ENCODE measurements at regions not wholly inside any gene's neighbourhood (a gene's known extent, or its start where the extent isn't known, plus 50 kb on each side); places are given as distances from the start of the nearest gene placed in this dataset.

GRCh38 chr3:153431076-153431475 is 269.1 kb downstream of the RAP2B start:
- no peak for DNase-seq
- intact Hi-C loops (cut with micrococcal nuclease), result no loop called here
- Mint-ChIP-seq H3K27ac (no peak overlapping the region), H3K4me1 (ENCODE audit: low read depth) (no peaks in the 10 kb centered on the region), H3K4me3 (no peak overlapping the region), H3K27me3 (ENCODE audit: low read depth) (peaks cover 2% of the 10 kb centered on the region), H3K9me3 (peaks cover 2% of the 10 kb centered on the region), H3K36me3 (ENCODE audit: low read depth) (no peaks in the 10 kb centered on the region)
- CTCF ChIA-PET, result interaction anchor here (0.7 kb wide), 1 partner anchor 102 kb away, joined by 3 read pairs; no protein-coding TSS in a partner anchor

- Mint-ChIP-seq H3K4me1 (ENCODE audit: low read depth) (peaks cover 20% of the 10 kb centered on the region), H3K9me3 (no peaks in the 10 kb centered on the region), H3K36me3 (ENCODE audit: low read depth) (no peaks in the 10 kb centered on the region), H3K27ac (no peak overlapping the region), H3K4me3 (no peak overlapping the region), H3K27me3 (ENCODE audit: low read depth) (no peaks in the 10 kb centered on the region)
- CTCF ChIA-PET, result interaction anchor here (1.4 kb wide), 1 partner anchor 143 kb away, joined by 4 read pairs; no protein-coding TSS in a partner anchor
- DNase-seq, result no peak
- intact Hi-C loops (cut with micrococcal nuclease), result no loop called here
Measured at GRCh38 chr3:153437666-153438065, 275.6 kb downstream of the RAP2B start.

GRCh38 chr3:153438271-153438670 is 276.2 kb downstream of the RAP2B start:
- H3K27me3 Mint-ChIP-seq (ENCODE audit: low read depth), result no peaks in the 10 kb centered on the region
- no peak overlapping the region for H3K4me3 Mint-ChIP-seq
- no peak overlapping the region for H3K27ac Mint-ChIP-seq
- no peaks in the 10 kb centered on the region for H3K9me3 Mint-ChIP-seq
- intact Hi-C loops (cut with micrococcal nuclease), result no loop called here
- H3K36me3 Mint-ChIP-seq (ENCODE audit: low read depth), result no peaks in the 10 kb centered on the region
- peaks cover 24% of the 10 kb centered on the region for H3K4me1 Mint-ChIP-seq (ENCODE audit: low read depth)
- CTCF ChIA-PET, result no interaction called here
- DNase-seq, result no peak

GRCh38 chr3:153439780-153440179 is 277.8 kb downstream of the RAP2B start:
- Mint-ChIP-seq H3K27me3 (ENCODE audit: low read depth) (no peaks in the 10 kb centered on the region), H3K27ac (no peak overlapping the region), H3K36me3 (ENCODE audit: low read depth) (no peaks in the 10 kb centered on the region), H3K4me3 (no peak overlapping the region), H3K9me3 (no peaks in the 10 kb centered on the region), H3K4me1 (ENCODE audit: low read depth) (peaks cover 28% of the 10 kb centered on the region)
- DNase-seq, result no peak
- intact Hi-C loops (cut with micrococcal nuclease), result loop anchor here (5.0 kb wide), 3 partner anchors 147 to 277 kb away; partner anchors contain the start of gene RAP2B
- CTCF ChIA-PET, result interaction anchor here (0.6 kb wide), 2 partner anchors 13 to 374 kb away, joined by 3 to 6 read pairs; no protein-coding TSS in a partner anchor

- CTCF ChIA-PET, result interaction anchor here (0.6 kb wide), 2 partner anchors 13 to 17 kb away, joined by 3 read pairs; no protein-coding TSS in a partner anchor
- H3K9me3 Mint-ChIP-seq, result no peaks in the 10 kb centered on the region
- DNase-seq, result no peak
- intact Hi-C loops (cut with micrococcal nuclease), result loop anchor here (5.0 kb wide), 3 partner anchors 148 to 278 kb away; partner anchors contain the start of gene RAP2B
- H3K4me3 Mint-ChIP-seq, result no peak overlapping the region
- no peaks in the 10 kb centered on the region for H3K36me3 Mint-ChIP-seq (ENCODE audit: low read depth)
- H3K27me3 Mint-ChIP-seq (ENCODE audit: low read depth), result no peaks in the 10 kb centered on the region
- peaks cover 28% of the 10 kb centered on the region for H3K4me1 Mint-ChIP-seq (ENCODE audit: low read depth)
- H3K27ac Mint-ChIP-seq, result no peak overlapping the region
Measured at GRCh38 chr3:153440311-153440710, 278.3 kb downstream of the RAP2B start.

GRCh38 chr3:153442386-153442785 is 280.4 kb downstream of the RAP2B start:
- no peak for DNase-seq
- Mint-ChIP-seq H3K27me3 (ENCODE audit: low read depth) (no peaks in the 10 kb centered on the region), H3K27ac (no peak overlapping the region), H3K9me3 (no peaks in the 10 kb centered on the region), H3K4me1 (ENCODE audit: low read depth) (peaks cover 26% of the 10 kb centered on the region), H3K36me3 (ENCODE audit: low read depth) (peaks cover 1% of the 10 kb centered on the region), H3K4me3 (no peak overlapping the region)
- CTCF ChIA-PET, result interaction anchor here (0.6 kb wide), 1 partner anchor 182 kb away, joined by 3 read pairs; no protein-coding TSS in a partner anchor
- intact Hi-C loops (cut with micrococcal nuclease), result loop anchor here (2.0 to 5.0 kb wide), 4 partner anchors 150 to 400 kb away; partner anchors contain the start of gene RAP2B

GRCh38 chr3:153442799-153443487 is 280.9 kb downstream of the RAP2B start:
- intact Hi-C loops (cut with micrococcal nuclease), result loop anchor here (2.0 to 5.0 kb wide), 4 partner anchors 151 to 400 kb away; partner anchors contain the start of gene RAP2B
- Mint-ChIP-seq H3K27ac (no peak overlapping the region), H3K36me3 (ENCODE audit: low read depth) (peaks cover 1% of the 10 kb centered on the region), H3K4me1 (ENCODE audit: low read depth) (peaks cover 23% of the 10 kb centered on the region), H3K9me3 (no peaks in the 10 kb centered on the region), H3K27me3 (ENCODE audit: low read depth) (no peaks in the 10 kb centered on the region), H3K4me3 (no peak overlapping the region)
- DNase-seq, result no peak
- CTCF ChIA-PET, result interaction anchor here (0.6 kb wide), 1 partner anchor 182 kb away, joined by 3 read pairs; no protein-coding TSS in a partner anchor

- Mint-ChIP-seq H3K27ac (no peak overlapping the region), H3K9me3 (no peaks in the 10 kb centered on the region), H3K27me3 (ENCODE audit: low read depth) (no peaks in the 10 kb centered on the region), H3K4me3 (no peak overlapping the region), H3K4me1 (ENCODE audit: low read depth) (peaks cover 16% of the 10 kb centered on the region), H3K36me3 (ENCODE audit: low read depth) (peaks cover 1% of the 10 kb centered on the region)
- CTCF ChIA-PET, result interaction anchor here (0.6 to 1.4 kb wide), 3 partner anchors 12 to 321 kb away, joined by 4 to 5 read pairs (median 4); no protein-coding TSS in a partner anchor
- DNase-seq, result no peak
- intact Hi-C loops (cut with micrococcal nuclease), result loop anchor here (1.0 to 5.0 kb wide), 5 partner anchors 152 to 401 kb away; partner anchors contain the start of gene RAP2B
Measured at GRCh38 chr3:153443961-153444360, 281.9 kb downstream of the RAP2B start.

GRCh38 chr3:153445817-153446216 is 283.8 kb downstream of the RAP2B start:
- intact Hi-C loops (cut with micrococcal nuclease), result no loop called here
- DNase-seq, result no peak
- peaks cover 16% of the 10 kb centered on the region for H3K4me1 Mint-ChIP-seq (ENCODE audit: low read depth)
- no peaks in the 10 kb centered on the region for H3K9me3 Mint-ChIP-seq
- CTCF ChIA-PET, result interaction anchor here (0.6 kb wide), 1 partner anchor 89 kb away, joined by 4 read pairs; no protein-coding TSS in a partner anchor
- H3K36me3 Mint-ChIP-seq (ENCODE audit: low read depth), result peaks cover 1% of the 10 kb centered on the region
- H3K4me3 Mint-ChIP-seq, result no peak overlapping the region
- H3K27ac Mint-ChIP-seq, result no peak overlapping the region
- H3K27me3 Mint-ChIP-seq (ENCODE audit: low read depth), result no peaks in the 10 kb centered on the region

GRCh38 chr3:153448151-153448829 is 286.3 kb downstream of the RAP2B start:
- H3K4me1 Mint-ChIP-seq (ENCODE audit: low read depth), result peaks cover 15% of the 10 kb centered on the region
- no peak for DNase-seq
- no peak overlapping the region for H3K4me3 Mint-ChIP-seq
- H3K36me3 Mint-ChIP-seq (ENCODE audit: low read depth), result peaks cover 1% of the 10 kb centered on the region
- no peaks in the 10 kb centered on the region for H3K9me3 Mint-ChIP-seq
- intact Hi-C loops (cut with micrococcal nuclease), result no loop called here
- no peak overlapping the region for H3K27ac Mint-ChIP-seq
- CTCF ChIA-PET, result no interaction called here
- no peaks in the 10 kb centered on the region for H3K27me3 Mint-ChIP-seq (ENCODE audit: low read depth)

GRCh38 chr3:153456833-153457545 is 295.0 kb downstream of the RAP2B start:
- no peaks in the 10 kb centered on the region for H3K27me3 Mint-ChIP-seq (ENCODE audit: low read depth)
- H3K27ac Mint-ChIP-seq, result no peak overlapping the region
- H3K36me3 Mint-ChIP-seq (ENCODE audit: low read depth), result no peaks in the 10 kb centered on the region
- H3K4me1 Mint-ChIP-seq (ENCODE audit: low read depth), result peaks cover 10% of the 10 kb centered on the region
- no peaks in the 10 kb centered on the region for H3K9me3 Mint-ChIP-seq
- DNase-seq, result no peak
- no peak overlapping the region for H3K4me3 Mint-ChIP-seq
- intact Hi-C loops (cut with micrococcal nuclease), result no loop called here
- CTCF ChIA-PET, result interaction anchor here (0.7 kb wide), 1 partner anchor 16 kb away, joined by 3 read pairs; no protein-coding TSS in a partner anchor

- intact Hi-C loops (cut with micrococcal nuclease), result no loop called here
- Mint-ChIP-seq H3K27me3 (ENCODE audit: low read depth) (no peaks in the 10 kb centered on the region), H3K4me1 (ENCODE audit: low read depth) (peaks cover 14% of the 10 kb centered on the region), H3K4me3 (no peak overlapping the region), H3K27ac (no peak overlapping the region), H3K9me3 (no peaks in the 10 kb centered on the region), H3K36me3 (ENCODE audit: low read depth) (no peaks in the 10 kb centered on the region)
- CTCF ChIA-PET, result no interaction called here
- no peak for DNase-seq
Measured at GRCh38 chr3:153458881-153459280, 296.9 kb downstream of the RAP2B start.
